OCI-LY7 (cell line): ENCODE measurements at regions not wholly inside any gene's neighbourhood (a gene's known extent, or its start where the extent isn't known, plus 50 kb on each side); places are given as distances from the start of the nearest gene placed in this dataset.
"Not testable (repeated sequence)": the region's sequence is repeated elsewhere in the genome, so short reads cannot be mapped to it uniquely, and the experiment has no call there.

Experiments used
- EZH2phosphoT487 ChIP-seq: fragments of 200-600 bp; sonication (generic); IDR thresholded peaks from 2 replicates; pipeline ENCODE4 v1.6.1; 2018; ENCODE audit warnings: low read depth, borderline replicate concordance, mild to moderate bottlenecking, mixed run types, antibody characterized with exemption, low read length, moderate library complexity, mixed read lengths
- TF ChIP-seq, protein P1 (sequence below): fragments of 200-600 bp; sonication (generic); conservative IDR thresholded peaks from 2 replicates; pipeline ENCODE4 v1.5.1; 2014; ENCODE audit warnings: mild to moderate bottlenecking, antibody characterized with exemption, low read length, moderate library complexity, mixed read lengths

GRCh38 chr6:60338328-60339071 is 1947.5 kb downstream of the KHDRBS2 start:
- not testable (repeated sequence) for TF ChIP-seq EZH2phosphoT487
- TF ChIP-seq, protein P1, sequence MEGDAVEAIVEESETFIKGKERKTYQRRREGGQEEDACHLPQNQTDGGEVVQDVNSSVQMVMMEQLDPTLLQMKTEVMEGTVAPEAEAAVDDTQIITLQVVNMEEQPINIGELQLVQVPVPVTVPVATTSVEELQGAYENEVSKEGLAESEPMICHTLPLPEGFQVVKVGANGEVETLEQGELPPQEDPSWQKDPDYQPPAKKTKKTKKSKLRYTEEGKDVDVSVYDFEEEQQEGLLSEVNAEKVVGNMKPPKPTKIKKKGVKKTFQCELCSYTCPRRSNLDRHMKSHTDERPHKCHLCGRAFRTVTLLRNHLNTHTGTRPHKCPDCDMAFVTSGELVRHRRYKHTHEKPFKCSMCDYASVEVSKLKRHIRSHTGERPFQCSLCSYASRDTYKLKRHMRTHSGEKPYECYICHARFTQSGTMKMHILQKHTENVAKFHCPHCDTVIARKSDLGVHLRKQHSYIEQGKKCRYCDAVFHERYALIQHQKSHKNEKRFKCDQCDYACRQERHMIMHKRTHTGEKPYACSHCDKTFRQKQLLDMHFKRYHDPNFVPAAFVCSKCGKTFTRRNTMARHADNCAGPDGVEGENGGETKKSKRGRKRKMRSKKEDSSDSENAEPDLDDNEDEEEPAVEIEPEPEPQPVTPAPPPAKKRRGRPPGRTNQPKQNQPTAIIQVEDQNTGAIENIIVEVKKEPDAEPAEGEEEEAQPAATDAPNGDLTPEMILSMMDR = not testable (repeated sequence)
